ENCODE measurements at regions not wholly inside any gene's neighbourhood (a gene's known extent, or its start where the extent isn't known, plus 50 kb on each side); places are given as distances from the start of the nearest gene placed in this dataset.

GRCh38 chr5:133866903-133867245 lies 101.6 kb downstream of the C5orf15 start:
- intact Hi-C loops (cut with micrococcal nuclease; ENCODE audit: unreplicated experiment) = loop anchor here (5.0 kb wide), 1 partner anchor 445 kb away; no protein-coding TSS in a partner anchor
- no peak for DNase-seq (ENCODE audit: low spot score)
- CTCF ChIA-PET = no interaction called here
- H3K4me1 ChIP-seq (ENCODE audit: insufficient read depth, low read length, poor library complexity, severe bottlenecking) = peaks cover 63% of the 10 kb centered on the region
- H3K4me3 ChIP-seq (ENCODE audit: low read depth, low read length, poor library complexity, severe bottlenecking) = no peak overlapping the region
- no TSS peak for BruUV-seq (replicated peaks)
- TF ChIP-seq CTCF (conservative IDR thresholded peaks at IDR 0.05; ENCODE audit: low read depth, low read length) (no peak), EZH2 (IDR thresholded peaks at IDR 0.05; ENCODE audit: borderline replicate concordance, low read depth, low read length, poor library complexity, severe bottlenecking) (no peak)
- peak overlapping the region; percentile 53 for H3K27ac ChIP-seq (ENCODE audit: low read depth, low read length, poor library complexity, severe bottlenecking)
- H3K36me3 ChIP-seq (ENCODE audit: insufficient read depth, low read length, poor library complexity, severe bottlenecking) = no peaks in the 10 kb centered on the region
- POLR2A ChIA-PET (ENCODE audit: low non-redundant PET) = no interaction called here
- H3K9me3 ChIP-seq (ENCODE audit: low read depth, low read length, poor library complexity, severe bottlenecking) = no peaks in the 10 kb centered on the region
- H3K27me3 ChIP-seq (replicated peaks; ENCODE audit: insufficient read depth, low read depth, low read length, poor library complexity) = no peaks in the 10 kb centered on the region

GRCh38 chr5:133866160-133866902 lies 102.1 kb downstream of the C5orf15 start:
- intact Hi-C loops (cut with micrococcal nuclease; ENCODE audit: unreplicated experiment) = loop anchor here (5.0 kb wide), 1 partner anchor 444 kb away; no protein-coding TSS in a partner anchor
- Histone ChIP-seq H3K27me3 (replicated peaks; ENCODE audit: insufficient read depth, low read depth, low read length, poor library complexity) (no peaks in the 10 kb centered on the region), H3K4me1 (ENCODE audit: insufficient read depth, low read length, poor library complexity, severe bottlenecking) (peaks cover 57% of the 10 kb centered on the region), H3K36me3 (ENCODE audit: insufficient read depth, low read length, poor library complexity, severe bottlenecking) (no peaks in the 10 kb centered on the region), H3K27ac (ENCODE audit: low read depth, low read length, poor library complexity, severe bottlenecking) (peak overlapping the region; percentile 53), H3K9me3 (ENCODE audit: low read depth, low read length, poor library complexity, severe bottlenecking) (no peaks in the 10 kb centered on the region), H3K4me3 (ENCODE audit: low read depth, low read length, poor library complexity, severe bottlenecking) (no peak overlapping the region)
- DNase-seq (ENCODE audit: low spot score) = peak; percentile 51
- CTCF ChIA-PET = no interaction called here
- POLR2A ChIA-PET (ENCODE audit: low non-redundant PET) = no interaction called here
- no TSS peak for BruUV-seq (replicated peaks)
- no peak for TF ChIP-seq EZH2 (IDR thresholded peaks at IDR 0.05; ENCODE audit: borderline replicate concordance, low read depth, low read length, poor library complexity, severe bottlenecking)

- Histone ChIP-seq H3K4me1 (ENCODE audit: insufficient read depth, low read length, poor library complexity, severe bottlenecking) (peaks cover 45% of the 10 kb centered on the region), H3K27ac (ENCODE audit: low read depth, low read length, poor library complexity, severe bottlenecking) (peak overlapping the region; percentile 5), H3K4me3 (ENCODE audit: low read depth, low read length, poor library complexity, severe bottlenecking) (no peak overlapping the region), H3K9me3 (ENCODE audit: low read depth, low read length, poor library complexity, severe bottlenecking) (no peaks in the 10 kb centered on the region), H3K27me3 (replicated peaks; ENCODE audit: insufficient read depth, low read depth, low read length, poor library complexity) (no peaks in the 10 kb centered on the region), H3K36me3 (ENCODE audit: insufficient read depth, low read length, poor library complexity, severe bottlenecking) (no peaks in the 10 kb centered on the region)
- CTCF ChIA-PET = no interaction called here
- TF ChIP-seq EZH2 (IDR thresholded peaks at IDR 0.05; ENCODE audit: borderline replicate concordance, low read depth, low read length, poor library complexity, severe bottlenecking) (no peak), CTCF (conservative IDR thresholded peaks at IDR 0.05; ENCODE audit: low read depth, low read length) (no peak)
- POLR2A ChIA-PET (ENCODE audit: low non-redundant PET) = no interaction called here
- no TSS peak for BruUV-seq (replicated peaks)
- DNase-seq (ENCODE audit: low spot score) = no peak
- intact Hi-C loops (cut with micrococcal nuclease; ENCODE audit: unreplicated experiment) = loop anchor here (5.0 kb wide), 1 partner anchor 443 kb away; no protein-coding TSS in a partner anchor
Observed at GRCh38 chr5:133865113-133865512, 103.3 kb downstream of the C5orf15 start.

GRCh38 chr5:133864711-133865110 lies 103.7 kb downstream of the C5orf15 start:
- POLR2A ChIA-PET (ENCODE audit: low non-redundant PET) = no interaction called here

More at GRCh38 chr5:133864711-133865110, 103.7 kb downstream of the C5orf15 start:
- no peak for DNase-seq (ENCODE audit: low spot score)
- no TSS peak for BruUV-seq (replicated peaks)
- H3K9me3 ChIP-seq (ENCODE audit: low read depth, low read length, poor library complexity, severe bottlenecking) = no peaks in the 10 kb centered on the region
- no peak for TF ChIP-seq EZH2 (IDR thresholded peaks at IDR 0.05; ENCODE audit: borderline replicate concordance, low read depth, low read length, poor library complexity, severe bottlenecking)
- no peak for TF ChIP-seq CTCF (conservative IDR thresholded peaks at IDR 0.05; ENCODE audit: low read depth, low read length)
- intact Hi-C loops (cut with micrococcal nuclease; ENCODE audit: unreplicated experiment) = loop anchor here (5.0 kb wide), 1 partner anchor 442 kb away; no protein-coding TSS in a partner anchor
- H3K4me3 ChIP-seq (ENCODE audit: low read depth, low read length, poor library complexity, severe bottlenecking) = no peak overlapping the region
- no peak overlapping the region for H3K27ac ChIP-seq (ENCODE audit: low read depth, low read length, poor library complexity, severe bottlenecking)
- no peaks in the 10 kb centered on the region for H3K27me3 ChIP-seq (replicated peaks; ENCODE audit: insufficient read depth, low read depth, low read length, poor library complexity)
- H3K36me3 ChIP-seq (ENCODE audit: insufficient read depth, low read length, poor library complexity, severe bottlenecking) = no peaks in the 10 kb centered on the region
- CTCF ChIA-PET = no interaction called here
- peaks cover 41% of the 10 kb centered on the region for H3K4me1 ChIP-seq (ENCODE audit: insufficient read depth, low read length, poor library complexity, severe bottlenecking)
